Breast epithelium (tissue), 4 donors: ENCODE measurements at regions not wholly inside any gene's neighbourhood (a gene's known extent, or its start where the extent isn't known, plus 50 kb on each side); places are given as distances from the start of the nearest gene placed in this dataset.
A peak's percentile ranks its signal among the peaks of the same experiment; 100 is the strongest.

ENCODE experiments used
- DNase-seq, 2 donors: peaks; one replicate each; pipeline ENCODE4 v3.0.0-alpha.2; 2019; ENCODE audit warnings: low spot score in 2 of 2
- H3K27ac ChIP-seq, 2 donors: fragments of 200-600 bp; sonication (generic) in 1 of 2; one replicate each; pipeline ENCODE4 v1.5.1; 2016 to 2019; ENCODE audit warnings: mild to moderate bottlenecking in 1 of 2
- H3K27me3 ChIP-seq, 2 donors: fragments of 200-600 bp; sonication (generic) in 1 of 2; one replicate each; pipeline versions ENCODE4 v1.5.1 to v1.6.0; 2017 to 2019; ENCODE audit warnings: control low read depth in 1 of 2, mild to moderate bottlenecking in 1 of 2
- H3K36me3 ChIP-seq: fragments of 200-600 bp; one replicate; pipeline ENCODE4 v1.5.1; 2019
- H3K4me1 ChIP-seq, 2 donors: fragments of 200-600 bp; sonication (generic); one replicate each; pipeline ENCODE4 v1.5.1; 2016 to 2019; ENCODE audit warnings: control low read depth in 1 of 2
- H3K4me3 ChIP-seq, 3 donors: fragments of 200-600 bp; sonication (generic); 1 replicate in 2 of 3; 2 replicates in 1 of 3; pipeline ENCODE4 v1.5.1; 2016 to 2019; ENCODE audit warnings: mild to moderate bottlenecking in 3 of 3, moderate library complexity in 2 of 3
- H3K9me3 ChIP-seq, 2 donors: fragments of 200-600 bp; sonication (generic) in 1 of 2; one replicate each; pipeline ENCODE4 v1.5.1; 2016 to 2019; ENCODE audit warnings: control low read depth in 1 of 2
- CTCF ChIP-seq, 3 donors: fragments of 450-650 bp; IDR thresholded peaks; one replicate each; pipeline ENCODE4 v1.5.1; 2016 to 2017; ENCODE audit warnings: antibody characterized with exemption in 3 of 3, mild to moderate bottlenecking in 3 of 3, moderate library complexity in 3 of 3
- POLR2A ChIP-seq: fragments of 450-650 bp; IDR thresholded peaks from one replicate; pipeline ENCODE4 v1.6.1; 2016; ENCODE audit warnings: antibody characterized with exemption, mild to moderate bottlenecking, moderate library complexity
- POLR2AphosphoS5 ChIP-seq, 3 donors: sonication (generic); formaldehyde crosslinking; IDR thresholded peaks; one replicate each; pipeline ENCODE4 v1.6.1; 2017; ENCODE audit warnings: antibody characterized with exemption in 3 of 3
- intact Hi-C: fragments of 100-400 bp; cut with DNase I; formaldehyde crosslinking; loops from one replicate; pipeline ENCODE4 v1.15.1; 2023; ENCODE audit warnings: low total_unique reads

DNA sequence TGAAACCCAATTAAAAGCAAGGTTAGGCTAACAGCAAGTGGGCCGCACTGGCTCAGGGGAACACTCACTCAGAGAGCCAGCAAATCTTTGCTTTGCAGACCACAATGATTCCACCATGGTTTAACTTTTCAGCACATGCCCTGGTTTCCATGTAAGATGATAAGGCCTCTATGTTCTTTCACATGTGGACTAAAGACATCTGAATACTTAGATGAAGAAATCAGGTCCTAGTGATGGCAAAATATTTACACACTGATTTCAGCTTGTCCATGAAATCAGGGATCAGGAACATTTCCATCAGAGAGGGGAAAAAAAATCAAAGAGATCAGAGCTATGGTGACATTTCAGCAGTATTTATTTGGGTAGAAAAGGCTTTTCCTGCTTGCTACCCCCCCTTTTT lies 258.2 kb upstream of the IRX5 start:
- H3K27ac ChIP-seq, result no peak overlapping the region
- TF ChIP-seq CTCF (IDR thresholded peaks at IDR 0.05) (no peak), POLR2AphosphoS5 (IDR thresholded peaks at IDR 0.05) (no peak), POLR2A (no peak)
- no peaks in the 10 kb centered on the region for H3K36me3 ChIP-seq
- H3K4me3 ChIP-seq, result no peak overlapping the region
- intact Hi-C loops, result no loop called here
- H3K4me1 ChIP-seq, result no peaks in the 10 kb centered on the region
- no peak for DNase-seq
- no peaks in the 10 kb centered on the region for H3K27me3 ChIP-seq
- H3K9me3 ChIP-seq, result peaks cover 0 to 8% of the 10 kb centered on the region in 2 donors

DNA sequence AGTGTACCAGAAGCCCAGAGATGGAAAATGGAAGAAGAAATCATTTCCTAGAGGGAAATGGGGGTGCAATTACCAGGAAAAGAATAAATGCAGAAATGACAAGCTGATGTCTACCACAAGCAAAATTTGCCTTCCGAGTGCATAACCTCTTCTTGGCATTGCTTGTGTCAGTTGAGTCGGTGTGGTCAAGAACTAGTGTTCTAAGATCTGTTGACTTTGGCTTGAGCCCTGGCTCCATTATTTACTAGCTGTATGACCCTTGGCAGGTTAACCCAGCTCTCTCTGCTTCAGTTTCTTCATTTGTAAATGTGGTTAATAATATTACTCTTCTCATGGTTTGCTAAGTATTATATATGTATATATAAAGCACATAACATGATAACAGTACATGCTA lies 273.0 kb upstream of the IRX5 start:
- peak overlapping the region in 1 of 3 donors; percentile 9 for H3K4me3 ChIP-seq
- peaks cover 5% of the 10 kb centered on the region in 2 donors for H3K4me1 ChIP-seq
- no peaks in the 10 kb centered on the region for H3K27me3 ChIP-seq
- peak overlapping the region; percentile 65 to 83 for H3K27ac ChIP-seq
- no peak for TF ChIP-seq POLR2A
- no peak for TF ChIP-seq CTCF (IDR thresholded peaks at IDR 0.05)
- no peaks in the 10 kb centered on the region for H3K9me3 ChIP-seq
- intact Hi-C loops, result no loop called here
- no peaks in the 10 kb centered on the region for H3K36me3 ChIP-seq
- DNase-seq, result no peak

GRCh38 chr16:54657058-54657708 lies 273.5 kb upstream of the IRX5 start:
- H3K4me3 ChIP-seq, result peak overlapping the region in 1 of 3 donors; percentile 9
- H3K36me3 ChIP-seq, result no peaks in the 10 kb centered on the region
- TF ChIP-seq POLR2AphosphoS5 (IDR thresholded peaks at IDR 0.05) (no peak), CTCF (IDR thresholded peaks at IDR 0.05) (no peak), POLR2A (no peak)
- H3K9me3 ChIP-seq, result no peaks in the 10 kb centered on the region
- H3K27me3 ChIP-seq, result no peaks in the 10 kb centered on the region
- intact Hi-C loops, result no loop called here
- peak in 1 of 2 donors; percentile 64 for DNase-seq
- peak overlapping the region; percentile 67 to 83 for H3K27ac ChIP-seq
- peaks cover 5% of the 10 kb centered on the region in 2 donors for H3K4me1 ChIP-seq

- no peak for DNase-seq
- Histone ChIP-seq H3K4me3 (peak overlapping the region; percentile 12 to 43 (median 26)), H3K4me1 (peaks cover 5% of the 10 kb centered on the region in 2 donors), H3K27me3 (no peaks in the 10 kb centered on the region), H3K27ac (peak overlapping the region; percentile 67 to 83), H3K36me3 (no peaks in the 10 kb centered on the region), H3K9me3 (no peaks in the 10 kb centered on the region)
- TF ChIP-seq POLR2A (no peak), POLR2AphosphoS5 (IDR thresholded peaks at IDR 0.05) (no peak), CTCF (IDR thresholded peaks at IDR 0.05) (no peak)
- intact Hi-C loops, result no loop called here
Observed at GRCh38 chr16:54655121-54655590, 275.5 kb upstream of the IRX5 start.

GRCh38 chr16:54654429-54654828 lies 276.2 kb upstream of the IRX5 start:
- intact Hi-C loops, result no loop called here
- no peaks in the 10 kb centered on the region for H3K36me3 ChIP-seq

More at GRCh38 chr16:54654429-54654828, 276.2 kb upstream of the IRX5 start:
- Histone ChIP-seq H3K4me1 (peaks cover 5% of the 10 kb centered on the region in 2 donors), H3K27ac (peak overlapping the region; percentile 67 to 83), H3K9me3 (no peaks in the 10 kb centered on the region), H3K4me3 (peak overlapping the region in 1 of 3 donors; percentile 15), H3K27me3 (no peaks in the 10 kb centered on the region)
- no peak for DNase-seq
- TF ChIP-seq POLR2A, result no peak
- TF ChIP-seq POLR2AphosphoS5 (IDR thresholded peaks at IDR 0.05), result no peak
- TF ChIP-seq CTCF (IDR thresholded peaks at IDR 0.05), result no peak
